ENCODE measurements at regions not wholly inside any gene's neighbourhood (a gene's known extent, or its start where the extent isn't known, plus 50 kb on each side); places are given as distances from the start of the nearest gene placed in this dataset.

DNA sequence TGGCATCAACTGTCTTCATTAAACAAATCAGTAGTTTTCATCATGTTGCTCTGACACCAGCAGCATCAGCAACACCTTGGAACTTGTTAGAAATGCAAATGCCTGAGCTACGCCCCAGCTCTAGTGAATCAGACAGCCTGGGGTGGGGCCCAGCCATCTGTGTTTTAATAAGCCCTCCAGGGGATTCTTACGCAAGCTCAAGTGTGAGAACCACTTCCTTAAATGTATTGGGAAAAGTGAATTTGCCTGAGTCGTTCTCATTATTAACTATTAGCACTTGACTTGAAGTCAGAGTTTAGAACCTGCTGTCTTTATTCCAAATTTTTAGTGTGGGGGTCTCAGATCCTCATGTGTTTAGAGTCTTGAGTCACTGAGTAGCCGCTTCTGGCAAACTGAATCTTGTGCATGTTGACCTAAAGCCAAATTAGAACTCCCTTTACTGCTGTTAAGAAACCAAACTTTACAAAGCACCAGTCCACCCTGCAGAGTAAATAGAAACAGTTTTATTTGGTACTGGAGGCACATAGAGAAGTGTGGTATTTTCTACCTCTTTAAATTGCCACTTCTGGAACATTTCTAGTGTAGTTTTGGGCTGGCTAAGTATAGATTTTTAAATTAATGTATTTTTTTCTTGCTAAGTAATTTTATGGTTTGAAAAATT, 137.4 kb upstream of the COX10 start:
- TF ChIP-seq, protein P1, sequence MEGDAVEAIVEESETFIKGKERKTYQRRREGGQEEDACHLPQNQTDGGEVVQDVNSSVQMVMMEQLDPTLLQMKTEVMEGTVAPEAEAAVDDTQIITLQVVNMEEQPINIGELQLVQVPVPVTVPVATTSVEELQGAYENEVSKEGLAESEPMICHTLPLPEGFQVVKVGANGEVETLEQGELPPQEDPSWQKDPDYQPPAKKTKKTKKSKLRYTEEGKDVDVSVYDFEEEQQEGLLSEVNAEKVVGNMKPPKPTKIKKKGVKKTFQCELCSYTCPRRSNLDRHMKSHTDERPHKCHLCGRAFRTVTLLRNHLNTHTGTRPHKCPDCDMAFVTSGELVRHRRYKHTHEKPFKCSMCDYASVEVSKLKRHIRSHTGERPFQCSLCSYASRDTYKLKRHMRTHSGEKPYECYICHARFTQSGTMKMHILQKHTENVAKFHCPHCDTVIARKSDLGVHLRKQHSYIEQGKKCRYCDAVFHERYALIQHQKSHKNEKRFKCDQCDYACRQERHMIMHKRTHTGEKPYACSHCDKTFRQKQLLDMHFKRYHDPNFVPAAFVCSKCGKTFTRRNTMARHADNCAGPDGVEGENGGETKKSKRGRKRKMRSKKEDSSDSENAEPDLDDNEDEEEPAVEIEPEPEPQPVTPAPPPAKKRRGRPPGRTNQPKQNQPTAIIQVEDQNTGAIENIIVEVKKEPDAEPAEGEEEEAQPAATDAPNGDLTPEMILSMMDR (IDR thresholded peaks at IDR 0.05 in 8 of 11, conservative IDR thresholded peaks at IDR 0.05 in 3 of 11) = no peak
- no peak for TF ChIP-seq POLR2AphosphoS5 (IDR thresholded peaks at IDR 0.05)
